CD14-positive monocyte (primary cell): ENCODE measurements at regions not wholly inside any gene's neighbourhood (a gene's known extent, or its start where the extent isn't known, plus 50 kb on each side); places are given as distances from the start of the nearest gene placed in this dataset.

Experiments
- DNase-seq, 3 donors: peaks; one replicate each; pipeline ENCODE4 v3.0.0-alpha.2; 2011 to 2022
- H2AFZ ChIP-seq: 2 replicates; pipeline ENCODE4 v1.6.0; 2012; ENCODE audit warnings: mild to moderate bottlenecking, low read depth, low read length, inconsistent platforms; ENCODE audit not compliant: insufficient read depth, poor library complexity, severe bottlenecking
- H3K27ac ChIP-seq, 2 donors: 1 replicate in 1 of 2; 2 replicates in 1 of 2; pipeline ENCODE4 v1.5.1; 2012 to 2013; ENCODE audit warnings: low read length in 2 of 2, control low read depth in 1 of 2, inconsistent platforms in 1 of 2, low read depth in 1 of 2, mild to moderate bottlenecking in 1 of 2
- H3K27me3 ChIP-seq, 2 donors: one replicate each; pipeline versions ENCODE4 v1.6.0 to v1.6.1; 2011 to 2013; ENCODE audit warnings: low read length in 2 of 2; ENCODE audit not compliant: control insufficient read depth in 2 of 2, insufficient read depth in 2 of 2
- H3K36me3 ChIP-seq, 2 donors: replicated peaks in 1 of 2; 1 replicate in 1 of 2; 2 replicates in 1 of 2; pipeline versions ENCODE4 v1.5.1 to v1.6.1; 2012 to 2013; ENCODE audit warnings: low read length in 2 of 2, control low read depth in 1 of 2, inconsistent platforms in 1 of 2, mild to moderate bottlenecking in 1 of 2; ENCODE audit not compliant: insufficient read depth in 2 of 2, control insufficient read depth in 1 of 2
- H3K4me1 ChIP-seq, 2 donors: 1 replicate in 1 of 2; 2 replicates in 1 of 2; pipeline versions ENCODE4 v1.5.1 to v1.6.1; 2012 to 2013; ENCODE audit warnings: low read length in 2 of 2, control low read depth in 1 of 2, inconsistent platforms in 1 of 2, mild to moderate bottlenecking in 1 of 2, moderate library complexity in 1 of 2; ENCODE audit not compliant: insufficient read depth in 2 of 2, control insufficient read depth in 1 of 2
- H3K4me2 ChIP-seq: replicated peaks from 2 replicates; pipeline ENCODE3; 2012; ENCODE audit warnings: low read length, moderate library complexity, mild to moderate bottlenecking; ENCODE audit not compliant: poor library complexity, severe bottlenecking; ENCODE audit errors: extremely low read depth
- H3K4me3 ChIP-seq, 3 experiments: fragments of 200-600 bp in 1 of 3; sonication (generic) in 1 of 3; replicated peaks in 1 of 3; 1 replicate in 2 of 3; 2 replicates in 1 of 3; pipeline ENCODE4 v1.5.1; 2011 to 2013; ENCODE audit warnings: low read length in 3 of 3, mild to moderate bottlenecking in 3 of 3, control low read depth in 2 of 3, low read depth in 2 of 3, inconsistent platforms in 1 of 3, moderate library complexity in 1 of 3
- H3K79me2 ChIP-seq: 2 replicates; pipeline ENCODE4 v1.6.0; 2012; ENCODE audit warnings: mild to moderate bottlenecking, control low read depth, inconsistent platforms, low read length, moderate library complexity; ENCODE audit not compliant: insufficient read depth
- H3K9ac ChIP-seq: 2 replicates; pipeline ENCODE4 v1.6.0; 2017; ENCODE audit warnings: low read length, mild to moderate bottlenecking; ENCODE audit not compliant: insufficient read depth, poor library complexity, severe bottlenecking
- H3K9me3 ChIP-seq, 2 donors: replicated peaks in 1 of 2; 1 replicate in 1 of 2; 2 replicates in 1 of 2; pipeline versions ENCODE4 v1.5.1 to v1.6.1; 2012 to 2013; ENCODE audit warnings: low read length in 2 of 2, control low read depth in 1 of 2; ENCODE audit not compliant: control insufficient read depth in 1 of 2, insufficient read depth in 1 of 2
- H4K20me1 ChIP-seq: 2 replicates; pipeline ENCODE4 v1.6.0; 2012; ENCODE audit warnings: mild to moderate bottlenecking, low read length, control low read depth, moderate library complexity; ENCODE audit not compliant: insufficient read depth
- H3K27ac Mint-ChIP-seq, 7 donors: one replicate each; pipeline ENCODE4 v1.8.0; 2020; ENCODE audit warnings: mild to moderate bottlenecking in 7 of 7, mixed read lengths in 7 of 7, moderate library complexity in 6 of 7, inconsistent platforms in 2 of 7
- H3K27me3 Mint-ChIP-seq, 3 donors: one replicate each; pipeline ENCODE4 v1.8.0; 2021 to 2022; ENCODE audit warnings: low read depth in 3 of 3, mild to moderate bottlenecking in 3 of 3, mixed read lengths in 3 of 3, moderate library complexity in 3 of 3, inconsistent platforms in 1 of 3
- H3K36me3 Mint-ChIP-seq, 2 donors: one replicate each; pipeline ENCODE4 v1.8.0; 2020; ENCODE audit warnings: mixed read lengths in 2 of 2, inconsistent platforms in 1 of 2, mild to moderate bottlenecking in 1 of 2
- H3K4me1 Mint-ChIP-seq: one replicate; pipeline ENCODE4 v1.8.0; 2020; ENCODE audit warnings: mild to moderate bottlenecking, mixed read lengths
- H3K4me3 Mint-ChIP-seq, 2 donors: one replicate each; pipeline ENCODE4 v1.8.0; 2020; ENCODE audit warnings: mild to moderate bottlenecking in 2 of 2, mixed read lengths in 2 of 2, moderate library complexity in 1 of 2
- H3K9me3 Mint-ChIP-seq, 7 donors: one replicate each; pipeline ENCODE4 v1.8.0; 2020 to 2022; ENCODE audit warnings: mixed read lengths in 7 of 7, mild to moderate bottlenecking in 6 of 7, moderate library complexity in 6 of 7, inconsistent platforms in 2 of 7
- WGBS: methylation state at CpG from one replicate; pipeline ENCODE4 v1.1.5; 2013; ENCODE audit warnings: missing lambda C conversion rate; ENCODE audit not compliant: insufficient coverage; 5-methylcytosine and 5-hydroxymethylcytosine counted together
- intact Hi-C, 2 donors: fragments of 100-400 bp; cut with micrococcal nuclease; formaldehyde crosslinking; loops; one replicate each; pipeline versions ENCODE4 v1.15.0 to v1.15.1; 2023
- TF ChIP-seq, protein P1 (sequence below): fragments of 200-600 bp; IDR thresholded peaks from one replicate; pipeline ENCODE4 v1.8.0; 2022; ENCODE audit warnings: antibody characterized with exemption, mild to moderate bottlenecking

DNA sequence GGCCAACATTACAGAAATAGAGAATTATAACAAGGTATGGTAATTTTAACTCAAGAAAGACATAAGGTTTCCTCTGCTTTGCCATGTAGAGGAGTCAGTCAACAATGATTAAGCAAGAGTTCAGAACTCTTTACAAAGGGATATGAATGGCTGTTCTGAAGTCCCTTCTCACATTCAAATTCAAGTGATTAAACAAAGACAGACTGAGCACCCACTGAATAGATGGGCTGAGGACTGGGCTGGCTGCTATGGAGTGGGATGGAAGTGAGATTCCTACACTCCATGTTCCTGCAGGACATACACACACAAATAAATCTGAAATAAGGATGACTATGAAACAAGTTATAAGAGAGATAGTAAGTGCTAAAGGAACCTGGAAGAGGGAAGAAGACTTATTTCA lies 199.0 kb upstream of the GRIP1 start:
- H3K27me3 Mint-ChIP-seq: peaks cover 0 to 4% (median 1%) of the 10 kb centered on the region in 3 donors
- Histone ChIP-seq H3K9ac (no peak overlapping the region), H2AFZ (no peak overlapping the region), H3K36me3 (no peaks in the 10 kb centered on the region), H3K4me3 (no peak overlapping the region), H3K27ac (no peak overlapping the region), H4K20me1 (no peaks in the 10 kb centered on the region), H3K4me1 (no peaks in the 10 kb centered on the region), H3K9me3 (no peaks in the 10 kb centered on the region), H3K27me3 (no peaks in the 10 kb centered on the region), H3K4me2 (no peak overlapping the region), H3K79me2 (no peaks in the 10 kb centered on the region)
- H3K36me3 Mint-ChIP-seq: no peaks in the 10 kb centered on the region
- H3K4me1 Mint-ChIP-seq: no peaks in the 10 kb centered on the region
- peaks cover 0 to 4% (median 0%) of the 10 kb centered on the region in 7 donors for H3K9me3 Mint-ChIP-seq
- TF ChIP-seq, protein P1, sequence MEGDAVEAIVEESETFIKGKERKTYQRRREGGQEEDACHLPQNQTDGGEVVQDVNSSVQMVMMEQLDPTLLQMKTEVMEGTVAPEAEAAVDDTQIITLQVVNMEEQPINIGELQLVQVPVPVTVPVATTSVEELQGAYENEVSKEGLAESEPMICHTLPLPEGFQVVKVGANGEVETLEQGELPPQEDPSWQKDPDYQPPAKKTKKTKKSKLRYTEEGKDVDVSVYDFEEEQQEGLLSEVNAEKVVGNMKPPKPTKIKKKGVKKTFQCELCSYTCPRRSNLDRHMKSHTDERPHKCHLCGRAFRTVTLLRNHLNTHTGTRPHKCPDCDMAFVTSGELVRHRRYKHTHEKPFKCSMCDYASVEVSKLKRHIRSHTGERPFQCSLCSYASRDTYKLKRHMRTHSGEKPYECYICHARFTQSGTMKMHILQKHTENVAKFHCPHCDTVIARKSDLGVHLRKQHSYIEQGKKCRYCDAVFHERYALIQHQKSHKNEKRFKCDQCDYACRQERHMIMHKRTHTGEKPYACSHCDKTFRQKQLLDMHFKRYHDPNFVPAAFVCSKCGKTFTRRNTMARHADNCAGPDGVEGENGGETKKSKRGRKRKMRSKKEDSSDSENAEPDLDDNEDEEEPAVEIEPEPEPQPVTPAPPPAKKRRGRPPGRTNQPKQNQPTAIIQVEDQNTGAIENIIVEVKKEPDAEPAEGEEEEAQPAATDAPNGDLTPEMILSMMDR: no peak
- no peak overlapping the region for H3K27ac Mint-ChIP-seq
- no peak overlapping the region for H3K4me3 Mint-ChIP-seq
- no peak for DNase-seq
- intact Hi-C loops: no loop called here

DNA sequence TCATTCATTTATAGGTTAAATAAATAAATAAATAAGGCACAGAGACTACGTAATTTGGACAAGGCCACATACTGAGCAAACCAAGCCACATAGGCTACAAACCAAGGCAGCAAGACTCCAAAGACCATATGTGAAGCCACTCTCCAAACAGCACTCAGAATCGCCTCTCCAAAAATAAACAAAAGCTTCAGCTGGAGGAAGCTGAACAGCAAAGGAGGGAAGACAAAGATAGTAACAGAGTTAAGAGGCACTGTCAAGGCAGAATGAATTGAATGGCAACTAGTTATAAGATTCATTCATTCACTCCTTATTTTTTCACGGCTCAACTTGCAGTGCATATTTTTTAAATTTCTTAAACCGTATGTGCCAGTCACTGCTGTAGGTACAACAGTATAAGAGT lies 200.5 kb upstream of the GRIP1 start:
- Mint-ChIP-seq H3K9me3 (peaks cover 0 to 4% (median 0%) of the 10 kb centered on the region in 7 donors), H3K27ac (no peak overlapping the region), H3K36me3 (no peaks in the 10 kb centered on the region), H3K4me1 (no peaks in the 10 kb centered on the region), H3K27me3 (peaks cover 0 to 5% (median 1%) of the 10 kb centered on the region in 3 donors), H3K4me3 (no peak overlapping the region)
- no peak for DNase-seq
- Histone ChIP-seq H3K27ac (no peak overlapping the region), H2AFZ (no peak overlapping the region), H3K4me2 (no peak overlapping the region), H3K4me1 (no peaks in the 10 kb centered on the region), H3K27me3 (no peaks in the 10 kb centered on the region), H3K79me2 (no peaks in the 10 kb centered on the region), H3K4me3 (no peak overlapping the region), H3K9ac (no peak overlapping the region), H4K20me1 (no peaks in the 10 kb centered on the region), H3K9me3 (no peaks in the 10 kb centered on the region), H3K36me3 (no peaks in the 10 kb centered on the region)
- WGBS: no CpG with 5 or more reads among the region's 4 CpGs
- TF ChIP-seq, protein P1: no peak
- intact Hi-C loops: no loop called here
